Islet precursor cell (in vitro differentiated cells): ENCODE measurements at regions not wholly inside any gene's neighbourhood (a gene's known extent, or its start where the extent isn't known, plus 50 kb on each side); places are given as distances from the start of the nearest gene placed in this dataset.
"Not testable (repeated sequence)": the region's sequence is repeated elsewhere in the genome, so short reads cannot be mapped to it uniquely, and the experiment has no call there.

Experiments used
- DNase-seq: peaks from one replicate; pipeline ENCODE4 v3.0.0-alpha.2; 2018

DNA sequence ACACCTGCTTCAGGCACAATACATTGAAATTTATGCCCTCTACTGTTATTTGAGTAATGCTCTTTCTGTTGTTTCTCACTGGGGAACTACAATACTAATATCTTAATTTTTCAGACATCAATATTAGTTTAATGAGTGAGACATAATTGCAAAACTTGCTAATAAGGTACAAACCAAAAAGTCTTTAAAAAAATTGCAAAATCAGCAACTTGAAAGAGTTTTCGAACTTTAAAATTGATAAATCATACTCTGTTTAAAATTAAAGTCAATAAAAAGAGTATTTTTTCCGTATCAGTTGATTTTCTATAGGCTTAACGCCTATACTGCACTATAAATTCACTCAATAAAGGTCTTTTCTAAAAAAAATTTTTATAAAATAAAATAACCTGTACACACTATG, 1735.9 kb upstream of the SEL1L start:
- no peak for DNase-seq

DNA sequence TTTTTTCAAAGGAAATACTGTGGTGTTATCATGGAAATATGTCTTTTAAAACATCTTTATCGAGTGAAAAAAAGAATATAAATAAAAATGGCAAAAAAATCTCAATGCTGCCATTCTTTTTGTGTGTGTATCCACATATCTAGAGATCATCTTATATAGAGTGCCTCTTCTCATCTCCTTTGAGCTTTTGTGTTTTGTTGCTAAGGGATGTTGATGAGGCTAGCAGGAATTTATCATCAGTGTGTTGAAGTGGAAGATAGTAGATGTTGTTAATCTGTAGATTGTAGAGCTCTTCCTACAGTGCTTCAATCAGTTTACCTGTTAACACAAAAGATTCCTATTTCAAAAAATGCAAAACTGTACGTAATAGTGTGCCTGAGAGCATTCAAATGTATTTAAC, 1738.0 kb upstream of the SEL1L start:
- DNase-seq: no peak

- no peak for DNase-seq
These were observed 1747.1 kb upstream of the SEL1L start for GRCh38 chr14:83280719-83281118.

DNA sequence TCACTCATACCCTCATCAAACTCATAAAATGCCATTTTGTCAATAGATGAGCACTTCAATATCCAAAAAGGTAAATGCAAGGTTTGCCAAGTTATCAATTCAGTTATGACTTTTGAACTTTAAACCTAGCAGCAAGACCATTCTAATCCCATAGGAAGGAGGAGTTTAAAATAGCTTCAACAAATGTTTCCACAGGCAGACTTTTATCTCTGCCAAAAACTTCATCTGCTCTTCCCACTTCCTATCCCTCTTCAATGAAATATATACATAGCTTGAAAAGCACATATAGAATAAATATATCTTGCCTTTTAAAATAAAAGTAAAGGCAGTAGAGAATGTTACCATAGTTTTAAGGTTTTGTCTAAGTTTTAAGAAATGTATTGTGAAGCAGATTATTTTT, 1749.1 kb upstream of the SEL1L start:
- no peak for DNase-seq

GRCh38 chr14:83287300-83287699, 1753.6 kb upstream of the SEL1L start:
- no peak for DNase-seq

DNA sequence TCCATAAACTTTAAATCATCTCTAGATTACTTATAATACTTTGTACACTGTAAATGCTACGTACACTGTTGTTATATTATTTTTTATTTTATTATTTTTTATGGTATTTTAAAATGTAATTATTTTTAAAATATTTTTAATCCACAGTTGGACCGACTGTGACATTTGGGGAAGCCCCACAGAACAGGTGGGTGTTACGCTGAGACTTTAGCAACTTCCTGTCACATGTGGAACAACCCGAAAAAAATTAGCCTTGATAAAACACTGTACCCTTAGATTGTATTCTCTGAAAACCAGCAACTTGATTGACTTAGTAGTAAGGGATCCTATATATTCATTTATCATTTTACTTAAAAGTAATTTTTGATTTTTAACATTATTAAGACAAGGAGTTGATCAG, 1755.7 kb upstream of the SEL1L start:
- DNase-seq: no peak

- no peak for DNase-seq
These were observed 1756.2 kb upstream of the SEL1L start for GRCh38 chr14:83289896-83290295.

GRCh38 chr14:83290447-83290846, 1756.8 kb upstream of the SEL1L start:
- DNase-seq: no peak

- DNase-seq: no peak
These were observed 1758.1 kb upstream of the SEL1L start for GRCh38 chr14:83291714-83292113.

DNA sequence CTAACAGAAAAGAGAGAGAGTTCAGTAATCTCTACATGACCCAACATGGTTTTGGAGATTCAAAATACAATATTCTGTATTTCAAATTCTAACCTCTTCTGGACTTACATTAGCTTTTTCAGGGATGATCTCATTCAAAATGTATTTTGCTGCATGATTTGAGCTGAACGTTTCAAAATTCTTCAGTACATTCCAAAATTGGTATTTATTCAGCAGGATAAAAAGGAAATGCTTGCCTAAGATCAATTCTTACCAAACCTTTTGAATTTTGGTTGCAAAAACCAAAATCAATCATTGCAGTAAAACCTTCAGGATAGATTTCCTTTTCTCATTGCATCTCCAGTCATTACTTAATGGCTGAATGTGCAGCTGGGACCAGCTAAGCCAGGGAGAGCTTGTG, 1761.3 kb upstream of the SEL1L start:
- DNase-seq: no peak

DNA sequence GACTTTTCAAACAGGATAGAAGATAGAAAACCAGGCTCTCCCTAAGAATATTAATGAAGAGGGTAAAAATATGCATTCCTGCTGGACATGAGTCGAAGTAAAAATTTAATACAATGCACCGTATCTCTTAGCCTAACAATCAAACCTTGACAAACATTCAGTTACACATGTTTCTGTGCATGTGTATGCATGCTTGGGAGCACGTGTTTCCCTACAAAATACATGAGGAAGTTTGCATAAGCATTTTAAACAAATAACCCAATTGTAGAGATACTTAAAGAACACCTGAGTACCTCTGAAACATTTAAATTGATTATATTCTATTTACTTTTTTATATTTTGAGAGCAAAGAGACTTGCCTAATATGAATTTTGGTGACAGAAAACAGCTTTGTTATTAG, 1763.7 kb upstream of the SEL1L start:
- DNase-seq: no peak

GRCh38 chr14:83298016-83298415, 1764.4 kb upstream of the SEL1L start:
- not testable (repeated sequence) for DNase-seq

DNA sequence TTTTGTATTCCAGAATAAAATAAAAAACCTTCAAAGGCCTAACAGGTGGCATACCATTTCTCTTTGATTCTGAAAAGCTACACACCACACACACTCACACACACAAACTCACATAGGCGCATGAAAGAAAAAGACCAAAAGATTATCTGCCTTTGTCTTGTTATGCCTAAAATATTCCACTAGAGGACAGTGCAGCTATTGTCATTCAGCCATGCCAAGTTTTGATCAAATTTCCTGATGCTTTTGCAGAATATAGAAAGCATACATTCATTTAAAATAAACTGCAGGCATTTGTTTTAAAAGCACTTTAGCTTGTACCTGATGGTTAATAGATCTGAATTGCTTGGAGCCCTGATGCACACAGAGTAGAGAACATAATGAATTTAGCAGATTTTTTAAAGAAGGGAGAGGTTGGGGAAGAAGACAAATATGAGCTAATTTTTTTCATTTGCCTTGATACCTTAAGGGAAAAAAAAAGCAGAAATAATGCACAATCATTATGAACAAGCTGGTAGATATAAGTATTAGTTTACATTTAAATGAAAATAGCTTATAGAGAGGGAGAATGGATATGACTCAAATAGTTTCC, 1766.9 kb upstream of the SEL1L start:
- DNase-seq: no peak

DNA sequence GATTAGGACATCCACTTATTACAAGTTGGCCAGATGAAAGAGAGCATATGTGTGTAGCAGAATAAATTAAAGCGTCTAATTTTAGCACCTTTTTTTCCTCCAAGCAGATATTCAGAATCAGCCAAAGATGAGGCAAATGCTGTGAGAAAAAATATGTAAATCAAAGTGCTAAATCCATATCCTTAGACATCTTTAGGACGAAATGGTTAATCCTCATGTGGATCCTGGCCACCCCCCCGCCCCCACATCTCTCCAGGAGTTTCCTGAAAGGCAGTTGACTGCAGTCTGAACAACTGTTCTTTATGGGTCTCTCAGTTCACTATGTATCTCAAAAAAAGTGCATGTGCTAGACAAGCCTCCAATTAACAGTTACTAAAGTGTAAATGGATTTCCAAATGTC, 1768.1 kb upstream of the SEL1L start:
- DNase-seq: no peak

- no peak for DNase-seq
These were observed 1775.6 kb upstream of the SEL1L start for GRCh38 chr14:83309211-83309610.

DNA sequence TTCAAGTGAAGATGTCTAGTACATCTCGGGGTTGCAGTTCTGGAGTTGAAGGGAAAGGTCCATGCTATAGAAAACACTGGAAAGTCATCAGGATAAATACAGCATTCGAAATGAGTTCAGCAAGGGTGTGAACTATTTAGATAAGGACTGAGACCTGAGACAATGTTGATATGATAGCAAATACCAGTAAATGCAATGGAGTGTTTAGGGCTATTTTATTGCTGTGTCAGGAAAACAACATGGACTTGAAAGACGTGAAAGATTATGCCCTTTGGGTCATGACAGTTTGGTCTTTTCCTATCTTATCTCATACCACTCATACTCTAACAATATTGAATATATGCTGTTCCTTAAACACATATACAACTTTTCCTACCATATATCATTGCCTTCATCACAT, 1776.2 kb upstream of the SEL1L start:
- DNase-seq: no peak

DNA sequence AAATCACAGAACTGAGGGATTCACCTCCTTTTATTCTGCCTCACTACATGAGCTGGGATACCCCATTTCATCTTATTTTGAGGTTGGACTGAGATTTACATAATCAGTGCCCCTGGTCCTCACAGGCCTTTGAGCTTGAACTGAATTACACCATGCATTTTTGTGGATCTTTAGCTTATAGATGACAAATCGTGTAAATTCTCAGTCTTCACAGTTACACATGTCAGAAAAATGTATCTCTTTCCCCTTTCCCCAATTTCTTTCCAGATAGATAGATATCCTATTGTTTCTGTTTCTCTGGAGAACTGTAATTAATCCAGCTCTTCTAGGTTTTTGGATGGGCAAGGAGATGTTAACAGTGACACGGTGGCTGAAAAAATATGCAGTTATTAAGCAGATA, 1778.9 kb upstream of the SEL1L start:
- DNase-seq: no peak

GRCh38 chr14:83314764-83315163, 1781.1 kb upstream of the SEL1L start:
- DNase-seq: no peak

GRCh38 chr14:83316356-83316755, 1782.7 kb upstream of the SEL1L start:
- DNase-seq: no peak

- no peak for DNase-seq
These were observed 1787.2 kb upstream of the SEL1L start for GRCh38 chr14:83320837-83321236.

DNA sequence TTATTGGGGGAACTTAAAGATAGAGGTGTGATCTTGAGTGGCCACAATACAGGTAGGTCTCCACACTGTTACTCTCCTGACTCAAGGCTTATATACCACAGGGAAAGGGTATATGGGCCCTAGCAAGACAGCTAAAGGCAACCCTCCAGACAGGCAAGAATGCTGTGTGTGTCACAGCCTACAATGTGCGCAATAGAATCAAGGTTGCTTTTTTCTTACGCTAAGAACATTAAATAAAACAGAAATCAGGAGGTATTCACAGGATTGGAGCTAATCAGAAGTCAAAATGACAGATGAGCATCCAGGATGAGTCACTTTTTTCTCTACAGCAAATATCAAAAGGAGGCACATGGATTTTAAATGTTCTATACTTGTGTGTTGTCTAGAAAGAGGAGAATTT, 1797.9 kb upstream of the SEL1L start:
- no peak for DNase-seq

- DNase-seq: no peak
These were observed 1808.9 kb upstream of the SEL1L start for GRCh38 chr14:83342590-83342989.

DNA sequence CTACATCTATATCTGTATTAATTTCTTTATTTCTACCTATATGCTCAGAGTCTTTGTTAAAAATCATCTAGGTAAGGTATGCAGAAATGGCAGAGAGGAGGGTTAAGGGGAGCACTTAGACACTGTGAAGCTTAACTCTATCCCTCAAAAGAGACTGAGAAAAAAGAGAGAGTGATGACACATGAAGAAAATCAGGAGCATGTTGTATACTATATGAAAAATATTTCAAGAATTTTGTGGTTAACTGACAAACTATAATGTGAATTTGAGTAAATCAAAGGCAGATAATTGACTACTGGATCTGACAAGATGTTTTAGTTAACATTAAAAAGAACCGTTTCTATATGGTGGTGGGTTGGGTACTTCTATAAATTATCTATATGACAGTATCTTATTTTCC, 1814.2 kb upstream of the SEL1L start:
- DNase-seq: no peak

DNA sequence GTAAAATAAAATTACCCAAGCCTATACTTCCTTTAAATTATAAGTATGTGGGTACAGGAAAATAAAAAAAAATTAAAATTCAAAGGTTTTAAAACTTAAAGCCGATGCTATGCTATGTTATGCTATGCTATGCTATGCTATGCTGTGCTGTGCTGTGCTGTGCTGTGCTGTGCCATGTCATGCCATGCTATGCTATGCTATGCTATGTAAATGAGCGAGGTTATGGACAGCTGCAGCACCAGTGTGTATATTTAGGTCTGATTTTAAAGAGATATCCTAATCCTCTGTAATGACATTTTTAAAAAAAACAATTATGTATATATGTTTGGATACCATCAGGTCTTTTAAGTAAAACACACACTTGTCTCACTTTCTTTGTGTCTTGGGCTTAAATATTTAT, 1822.0 kb upstream of the SEL1L start:
- no peak for DNase-seq

- no peak for DNase-seq
These were observed 1822.4 kb upstream of the SEL1L start for GRCh38 chr14:83356080-83356479.

DNA sequence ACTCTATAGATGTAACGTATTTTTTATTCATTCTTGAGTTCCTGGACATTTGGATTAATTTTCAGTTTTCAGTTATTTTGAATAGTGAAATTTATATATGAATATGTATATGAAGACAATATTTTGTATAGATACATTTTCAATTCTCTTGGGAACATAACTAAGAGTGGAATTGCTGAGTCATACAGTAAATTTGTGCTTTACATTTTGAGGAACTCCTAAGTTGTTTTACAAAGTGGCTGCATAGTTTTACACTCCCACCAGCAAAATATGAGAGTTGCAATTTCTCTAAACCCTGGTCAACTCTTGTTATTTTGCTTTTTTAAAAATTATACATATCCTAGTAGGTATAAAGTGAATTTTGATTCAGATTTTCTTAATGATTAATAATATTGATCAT, 1838.6 kb upstream of the SEL1L start:
- no peak for DNase-seq
